ENCODE measurements at regions not wholly inside any gene's neighbourhood (a gene's known extent, or its start where the extent isn't known, plus 50 kb on each side); places are given as distances from the start of the nearest gene placed in this dataset.

GRCh38 chr13:76329004-76329403, 557.2 kb downstream of the KCTD12 start:
- CTCF ChIA-PET = no interaction called here
- Histone ChIP-seq H3K27ac (ENCODE audit: low read length) (no peak overlapping the region), H3K4me3 (ENCODE audit: low read depth in 2 of 2, low read length in 2 of 2) (no peak overlapping the region), H3K9me3 (ENCODE audit: control insufficient read depth, insufficient read depth, low read depth, low read length) (no peaks in the 10 kb centered on the region), H3K4me1 (ENCODE audit: control insufficient read depth, insufficient read depth, low read length) (no peaks in the 10 kb centered on the region), H3K27me3 (ENCODE audit: control insufficient read depth, insufficient read depth, low read length) (no peaks in the 10 kb centered on the region), H3K36me3 (ENCODE audit: control insufficient read depth, insufficient read depth, low read length) (no peaks in the 10 kb centered on the region)
- no TSS peak for BruUV-seq (replicated peaks)
- POLR2A ChIA-PET = no interaction called here
- ATAC-seq (no peak), DNase-seq (ENCODE audit: low read depth, low spot score) (no peak)
- intact Hi-C loops (cut with micrococcal nuclease; ENCODE audit: unreplicated experiment) (no loop called here), in situ Hi-C loops (cut with HindIII; ENCODE audit: low pct_unique_long_range_greater_than_20kb, low sequenced_read_pairs) (no loop called here)
- TF ChIP-seq SIN3A (IDR thresholded peaks at IDR 0.05; ENCODE audit: borderline replicate concordance, insufficient read depth, low read depth, low read length) (no peak), TCF7L2 (IDR thresholded peaks at IDR 0.05; ENCODE audit: low read depth, low read length) (no peak), REST (IDR thresholded peaks at IDR 0.05; ENCODE audit: insufficient read depth in 1 of 2, low read depth in 2 of 2, low read length in 1 of 2) (no peak), CTCF (IDR thresholded peaks at IDR 0.05) (no peak), POLR2AphosphoS5 (IDR thresholded peaks at IDR 0.05; ENCODE audit: low read depth, low read length) (no peak)

GRCh38 chr13:76326343-76326742, 559.9 kb downstream of the KCTD12 start:
- Histone ChIP-seq H3K27ac (ENCODE audit: low read length) (no peak overlapping the region), H3K36me3 (ENCODE audit: control insufficient read depth, insufficient read depth, low read length) (no peaks in the 10 kb centered on the region), H3K27me3 (ENCODE audit: control insufficient read depth, insufficient read depth, low read length) (no peaks in the 10 kb centered on the region), H3K4me3 (ENCODE audit: low read depth in 2 of 2, low read length in 2 of 2) (no peak overlapping the region), H3K9me3 (ENCODE audit: control insufficient read depth, insufficient read depth, low read depth, low read length) (no peaks in the 10 kb centered on the region), H3K4me1 (ENCODE audit: control insufficient read depth, insufficient read depth, low read length) (no peaks in the 10 kb centered on the region)
- ChIA-PET CTCF (no interaction called here), POLR2A (no interaction called here)
- DNase-seq (ENCODE audit: low read depth, low spot score) (no peak), ATAC-seq (no peak)
- no TSS peak for BruUV-seq (replicated peaks)
- intact Hi-C loops (cut with micrococcal nuclease; ENCODE audit: unreplicated experiment) (no loop called here), in situ Hi-C loops (cut with HindIII; ENCODE audit: low pct_unique_long_range_greater_than_20kb, low sequenced_read_pairs) (no loop called here)
- no peak for TF ChIP-seq CTCF (IDR thresholded peaks at IDR 0.05)
- TF ChIP-seq SIN3A (IDR thresholded peaks at IDR 0.05; ENCODE audit: borderline replicate concordance, insufficient read depth, low read depth, low read length) = no peak
- no peak for TF ChIP-seq TCF7L2 (IDR thresholded peaks at IDR 0.05; ENCODE audit: low read depth, low read length)
- TF ChIP-seq POLR2AphosphoS5 (IDR thresholded peaks at IDR 0.05; ENCODE audit: low read depth, low read length) = no peak
- TF ChIP-seq REST (IDR thresholded peaks at IDR 0.05; ENCODE audit: insufficient read depth in 1 of 2, low read depth in 2 of 2, low read length in 1 of 2) = no peak

Measured in Panc1 (cell line).